Pancreas (tissue), 10 donors: ENCODE measurements at regions not wholly inside any gene's neighbourhood (a gene's known extent, or its start where the extent isn't known, plus 50 kb on each side); places are given as distances from the start of the nearest gene placed in this dataset.

Source experiments
- ATAC-seq, 4 donors: fragments of 200-7000 bp; cut with Tn5 transposase; one replicate each; pipeline versions ENCODE4 v1.8.0 to v1.9.1; 2020; ENCODE audit warnings: mild to moderate bottlenecking in 4 of 4, moderate library complexity in 4 of 4
- DNase-seq, 6 donors: peaks; one replicate each; pipeline ENCODE4 v3.0.0-alpha.2; 2020
- FAIRE-seq: peaks from 2 replicates; lab custom pipeline; 2012; peaks lifted over from hg19 to GRCh38; lab: Jason Lieb, UNC
- H3K27ac ChIP-seq, 4 donors: fragments of 200-600 bp; sonication (generic); 1 replicate in 3 of 4; 2 replicates in 1 of 4; pipeline versions ENCODE4 v1.5.0 to v1.8.0; 2020
- H3K27me3 ChIP-seq, 4 donors: fragments of 200-600 bp; one replicate each; pipeline ENCODE4 v1.8.0; 2021
- H3K36me3 ChIP-seq, 3 donors: fragments of 200-600 bp; sonication (generic) in 1 of 3; one replicate each; pipeline versions ENCODE4 v1.5.0 to v1.8.0; 2020 to 2021
- H3K4me1 ChIP-seq, 3 donors: fragments of 200-600 bp; one replicate each; pipeline ENCODE4 v1.8.0; 2021
- H3K4me3 ChIP-seq, 4 donors: fragments of 200-600 bp; sonication (generic) in 2 of 4; one replicate each; pipeline versions ENCODE4 v1.5.0 to v1.8.0; 2020 to 2021
- H3K9me3 ChIP-seq, 4 donors: fragments of 200-600 bp; one replicate each; pipeline ENCODE4 v1.8.0; 2021
- WGBS, 2 donors: extraction: QIAGEN DNeasy Blood & Tissue Kit; methylation state at CpG; one replicate each; pipeline ENCODE4 v1.1.7; 2013; 5-methylcytosine and 5-hydroxymethylcytosine counted together
- intact Hi-C, 3 donors: fragments of 100-400 bp; cut with DNase I; formaldehyde crosslinking; loops; one replicate each; pipeline versions ENCODE4 v1.11.1 to v1.14.2; 2022
- TF ChIP-seq, protein P1 (sequence below), 4 donors: fragments of 200-600 bp; sonication (generic) in 3 of 4; IDR thresholded peaks; one replicate each; pipeline versions ENCODE4 v1.5.0 to v1.8.0; 2021; ENCODE audit warnings: antibody characterized with exemption in 4 of 4
- donor health status: healthy with polysubstance abuse.
- donor health status: DM: no; HTN: no; CAD: no; lungs with moderate emphysema.
- donor health status: DM: no; HTN: no; CAD: no.
- donor health status: control.
- donor health status: control.
- donor health status: Bipolar disorder and iron deficiency.
- donor health status: DM: yes; HTN: yes; CAD: no.
- donor health status: DM: no; HTN: no; CAD: no.
- donor health status: DM: no; HTN: no; CAD: no.
- donor health status: DM: yes; HTN: yes; CAD: no.

DNA sequence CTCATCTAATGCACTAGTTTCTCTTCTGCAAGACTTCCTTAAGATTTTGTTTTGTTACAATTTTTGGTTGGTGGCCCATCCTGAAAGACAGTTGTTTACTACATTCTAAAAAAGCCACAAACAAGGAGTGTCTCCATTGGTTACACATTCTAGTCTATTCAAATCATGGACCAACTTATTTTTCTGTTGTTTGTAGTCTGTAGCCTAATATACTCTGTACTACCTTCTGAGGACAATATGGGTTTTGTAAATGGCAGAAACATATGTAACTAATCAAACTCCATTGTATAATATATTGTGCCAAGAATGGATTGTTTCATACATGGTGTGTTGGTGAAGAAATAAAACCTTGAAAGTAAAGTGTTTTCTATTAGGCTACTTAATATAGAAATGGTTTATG is 79.5 kb upstream of the DHX40 start:
- no peak for FAIRE-seq
- intact Hi-C loops: loop anchor here in 1 of 3 donors (5.0 kb wide), 1 partner anchor 39 kb away; no protein-coding TSS in a partner anchor
- no peaks in the 10 kb centered on the region for H3K27me3 ChIP-seq

DNA sequence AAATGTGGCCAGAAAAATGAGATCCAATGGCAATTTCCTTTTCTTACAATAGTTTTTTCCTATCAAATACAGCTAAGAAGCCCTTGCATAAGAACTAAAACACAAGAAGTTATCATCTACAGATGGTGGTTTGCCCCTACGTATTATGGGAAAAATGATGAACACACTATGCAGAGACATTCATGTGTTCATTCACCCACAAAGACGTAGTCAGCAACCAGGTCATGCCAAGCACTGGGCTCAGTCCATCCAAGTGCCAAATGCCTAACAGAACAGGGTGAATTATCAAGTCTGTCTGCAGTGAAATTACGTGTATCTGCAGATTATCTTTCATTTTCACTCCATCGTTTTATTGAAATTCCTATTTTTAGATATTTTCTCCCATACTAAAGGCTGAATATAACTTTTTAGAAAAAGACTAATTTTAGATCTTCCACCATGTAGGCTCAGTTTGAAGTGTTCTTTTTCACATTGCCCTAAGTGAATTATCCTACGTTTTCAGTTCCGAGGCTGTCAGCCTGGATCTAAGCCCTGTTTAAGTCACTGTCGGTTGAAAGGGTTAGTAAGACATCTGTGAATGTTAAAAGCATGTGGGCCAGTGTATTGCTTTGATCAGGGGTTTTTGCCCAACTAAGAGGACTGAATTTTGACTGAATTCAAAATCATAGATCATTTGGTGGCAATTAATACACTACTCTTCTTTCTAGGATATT is 78.1 kb upstream of the DHX40 start:
- Histone ChIP-seq H3K27me3 (no peaks in the 10 kb centered on the region), H3K27ac (no peak overlapping the region), H3K9me3 (no peaks in the 10 kb centered on the region), H3K36me3 (no peaks in the 10 kb centered on the region), H3K4me3 (no peak overlapping the region), H3K4me1 (no peaks in the 10 kb centered on the region)
- TF ChIP-seq, protein P1, sequence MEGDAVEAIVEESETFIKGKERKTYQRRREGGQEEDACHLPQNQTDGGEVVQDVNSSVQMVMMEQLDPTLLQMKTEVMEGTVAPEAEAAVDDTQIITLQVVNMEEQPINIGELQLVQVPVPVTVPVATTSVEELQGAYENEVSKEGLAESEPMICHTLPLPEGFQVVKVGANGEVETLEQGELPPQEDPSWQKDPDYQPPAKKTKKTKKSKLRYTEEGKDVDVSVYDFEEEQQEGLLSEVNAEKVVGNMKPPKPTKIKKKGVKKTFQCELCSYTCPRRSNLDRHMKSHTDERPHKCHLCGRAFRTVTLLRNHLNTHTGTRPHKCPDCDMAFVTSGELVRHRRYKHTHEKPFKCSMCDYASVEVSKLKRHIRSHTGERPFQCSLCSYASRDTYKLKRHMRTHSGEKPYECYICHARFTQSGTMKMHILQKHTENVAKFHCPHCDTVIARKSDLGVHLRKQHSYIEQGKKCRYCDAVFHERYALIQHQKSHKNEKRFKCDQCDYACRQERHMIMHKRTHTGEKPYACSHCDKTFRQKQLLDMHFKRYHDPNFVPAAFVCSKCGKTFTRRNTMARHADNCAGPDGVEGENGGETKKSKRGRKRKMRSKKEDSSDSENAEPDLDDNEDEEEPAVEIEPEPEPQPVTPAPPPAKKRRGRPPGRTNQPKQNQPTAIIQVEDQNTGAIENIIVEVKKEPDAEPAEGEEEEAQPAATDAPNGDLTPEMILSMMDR (IDR thresholded peaks at IDR 0.05): no peak
- WGBS, 2 donors: 78 to 82% methylated on average over 7 of the region's 7 CpGs
- ATAC-seq (no peak), DNase-seq (no peak), FAIRE-seq (no peak)
- intact Hi-C loops: loop anchor here in 1 of 3 donors (5.0 kb wide), 1 partner anchor 40 kb away; no protein-coding TSS in a partner anchor

More for the DNA sequence above, 79.5 kb upstream of the DHX40 start:
- TF ChIP-seq, protein P1 (IDR thresholded peaks at IDR 0.05): no peak
- no peak for ATAC-seq
- H3K36me3 ChIP-seq: no peaks in the 10 kb centered on the region
- no peak for DNase-seq
- no peak overlapping the region for H3K4me3 ChIP-seq
- H3K9me3 ChIP-seq: no peaks in the 10 kb centered on the region
- no peaks in the 10 kb centered on the region for H3K4me1 ChIP-seq
- H3K27ac ChIP-seq: no peak overlapping the region

DNA sequence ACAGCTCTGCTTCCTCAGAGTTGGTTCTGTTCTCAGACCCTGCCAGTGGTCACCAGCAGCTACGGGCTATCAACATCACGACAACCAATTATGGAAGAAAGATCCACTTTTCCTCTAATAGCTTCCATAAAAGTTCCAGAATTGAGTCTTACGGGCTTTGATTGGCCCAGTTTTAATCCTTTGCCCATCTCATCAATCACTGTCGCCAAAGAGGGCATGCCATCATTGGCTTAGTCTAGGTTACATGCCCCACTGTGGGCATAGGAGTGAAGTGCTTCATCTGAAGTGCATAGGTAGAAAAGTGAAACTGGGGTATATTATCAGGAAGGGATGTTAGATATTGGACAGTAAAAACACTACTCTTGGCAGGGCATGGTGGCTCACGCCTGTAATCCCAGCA is 76.6 kb upstream of the DHX40 start:
- DNase-seq (no peak), FAIRE-seq (no peak), ATAC-seq (no peak)
- intact Hi-C loops: loop anchor here in 1 of 3 donors (5.0 kb wide), 1 partner anchor 42 kb away; no protein-coding TSS in a partner anchor
- Histone ChIP-seq H3K27me3 (no peaks in the 10 kb centered on the region), H3K4me1 (no peaks in the 10 kb centered on the region), H3K4me3 (no peak overlapping the region), H3K36me3 (no peaks in the 10 kb centered on the region), H3K9me3 (no peaks in the 10 kb centered on the region), H3K27ac (no peak overlapping the region)
- WGBS, 2 donors: 93% methylated on average over 5 of the region's 5 CpGs
- TF ChIP-seq, protein P1 (IDR thresholded peaks at IDR 0.05): no peak

DNA sequence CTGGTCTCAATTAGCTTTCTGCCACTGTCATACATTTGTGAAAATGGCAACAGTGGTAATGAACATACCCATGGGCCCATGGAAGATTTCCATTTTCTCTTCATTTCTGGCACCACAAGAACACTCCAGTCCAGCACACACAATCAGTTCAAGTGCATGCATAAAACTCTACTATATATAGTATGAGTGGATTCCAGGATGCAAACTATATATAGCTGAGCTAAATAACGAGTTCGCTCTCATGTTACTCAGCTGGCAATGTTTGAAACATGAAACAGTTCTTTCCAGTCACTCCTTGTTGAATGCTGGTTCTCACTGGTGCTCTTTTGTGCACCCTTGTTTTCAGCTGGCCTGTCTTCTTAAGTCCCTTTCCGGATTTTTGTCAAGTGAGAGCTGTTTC is 75.2 kb upstream of the DHX40 start:
- no peak for ATAC-seq
- intact Hi-C loops: no loop called here
- FAIRE-seq: no peak
- H3K36me3 ChIP-seq: no peaks in the 10 kb centered on the region
- H3K27ac ChIP-seq: no peak overlapping the region
- TF ChIP-seq, protein P1 (IDR thresholded peaks at IDR 0.05): no peak
- no peaks in the 10 kb centered on the region for H3K9me3 ChIP-seq
- H3K4me1 ChIP-seq: no peaks in the 10 kb centered on the region
- 79 to 84% methylated on average over 3 of the region's 3 CpGs for WGBS, 2 donors
- no peak for DNase-seq
- H3K27me3 ChIP-seq: no peaks in the 10 kb centered on the region
- H3K4me3 ChIP-seq: no peak overlapping the region
